Effector CD8-positive, alpha-beta T cell (primary cell): ENCODE measurements at regions not wholly inside any gene's neighbourhood (a gene's known extent, or its start where the extent isn't known, plus 50 kb on each side); places are given as distances from the start of the nearest gene placed in this dataset.
"Not testable (repeated sequence)": the region's sequence is repeated elsewhere in the genome, so short reads cannot be mapped to it uniquely, and the experiment has no call there.

Experiments used
- DNase-seq: peaks from one replicate; lab custom pipeline; 2025; lab: John Stamatoyannopoulos, UW

GRCh38 chr12:124706363-124706762 lies 139.0 kb upstream of the NCOR2 start:
- no peak for DNase-seq

GRCh38 chr12:124705545-124706138 lies 138.2 kb upstream of the NCOR2 start:
- DNase-seq = no peak

- DNase-seq = no peak
Measured at GRCh38 chr12:124704619-124705018, 137.2 kb upstream of the NCOR2 start.

- no peak for DNase-seq
Measured at GRCh38 chr12:124703856-124704255, 136.4 kb upstream of the NCOR2 start.

- no peak for DNase-seq
Measured at GRCh38 chr12:124702736-124703135, 135.3 kb upstream of the NCOR2 start.

- no peak for DNase-seq
Measured at GRCh38 chr12:124700810-124701592, 133.6 kb upstream of the NCOR2 start.

GRCh38 chr12:124699909-124700308 lies 132.5 kb upstream of the NCOR2 start:
- no peak for DNase-seq

- DNase-seq = no peak
Measured at GRCh38 chr12:124698998-124699305, 131.5 kb upstream of the NCOR2 start.

GRCh38 chr12:124698211-124698997 lies 131.0 kb upstream of the NCOR2 start:
- DNase-seq = no peak

GRCh38 chr12:124697722-124698121 lies 130.3 kb upstream of the NCOR2 start:
- DNase-seq = not testable (repeated sequence)

GRCh38 chr12:124696693-124697476 lies 129.5 kb upstream of the NCOR2 start:
- DNase-seq = no peak

- no peak for DNase-seq
Measured at GRCh38 chr12:124695861-124696260, 128.4 kb upstream of the NCOR2 start.

- no peak for DNase-seq
Measured at GRCh38 chr12:124694846-124695497, 127.6 kb upstream of the NCOR2 start.

- no peak for DNase-seq
Measured at GRCh38 chr12:124694250-124694649, 126.8 kb upstream of the NCOR2 start.

- no peak for DNase-seq
Measured at GRCh38 chr12:124693111-124693723, 125.8 kb upstream of the NCOR2 start.

- no peak for DNase-seq
Measured at GRCh38 chr12:124692443-124692842, 125.0 kb upstream of the NCOR2 start.

- DNase-seq = no peak
Measured at GRCh38 chr12:124691429-124691828, 124.0 kb upstream of the NCOR2 start.

GRCh38 chr12:124689631-124690030 lies 122.2 kb upstream of the NCOR2 start:
- DNase-seq = no peak

- no peak for DNase-seq
Measured at GRCh38 chr12:124688356-124688992, 121.1 kb upstream of the NCOR2 start.

GRCh38 chr12:124687917-124688316 lies 120.5 kb upstream of the NCOR2 start:
- DNase-seq = no peak
